DMS79 treated with DMSO at 0.1 percent for 48 hours (cell line): ENCODE measurements at regions not wholly inside any gene's neighbourhood (a gene's known extent, or its start where the extent isn't known, plus 50 kb on each side); places are given as distances from the start of the nearest gene placed in this dataset.
"Not testable (repeated sequence)": the region's sequence is repeated elsewhere in the genome, so short reads cannot be mapped to it uniquely, and the experiment has no call there.

Source experiments
- DNase-seq: peaks from one replicate; lab custom pipeline; 2025; lab: John Stamatoyannopoulos, UW

DNA sequence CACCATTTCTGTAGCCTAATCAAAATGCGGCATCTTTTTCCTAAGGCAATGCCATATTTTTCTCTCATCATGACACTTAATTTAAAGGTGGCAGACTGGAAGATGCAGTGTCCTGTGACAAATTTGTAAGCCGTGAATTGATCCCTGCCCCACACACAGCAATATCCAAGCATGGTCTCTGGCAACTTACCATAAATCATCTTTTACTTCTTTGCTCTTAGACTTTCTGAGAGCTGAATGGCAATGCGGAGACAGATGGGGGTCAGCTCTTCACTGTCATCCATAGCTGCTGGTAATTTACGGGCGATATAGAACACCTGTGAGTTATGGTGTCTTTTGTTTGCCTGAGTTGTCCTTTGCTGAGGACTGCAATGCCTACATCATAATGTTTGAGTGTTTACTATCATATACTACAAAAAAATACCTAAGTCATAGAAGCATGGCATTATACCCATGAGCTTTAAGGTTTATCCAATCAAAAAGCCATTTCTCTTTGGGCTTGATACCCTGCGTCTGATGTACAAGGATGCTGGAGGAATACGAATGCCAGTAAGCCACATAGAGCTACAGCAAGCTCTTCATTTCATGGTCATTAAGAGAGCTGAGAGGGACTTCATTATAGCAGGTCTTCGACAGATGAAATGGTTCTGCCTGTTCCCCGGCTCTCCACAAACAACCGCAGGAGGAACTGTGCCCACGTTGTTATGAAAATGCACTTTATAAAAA, 148.1 kb downstream of the TRIML1 start:
- DNase-seq: no peak

DNA sequence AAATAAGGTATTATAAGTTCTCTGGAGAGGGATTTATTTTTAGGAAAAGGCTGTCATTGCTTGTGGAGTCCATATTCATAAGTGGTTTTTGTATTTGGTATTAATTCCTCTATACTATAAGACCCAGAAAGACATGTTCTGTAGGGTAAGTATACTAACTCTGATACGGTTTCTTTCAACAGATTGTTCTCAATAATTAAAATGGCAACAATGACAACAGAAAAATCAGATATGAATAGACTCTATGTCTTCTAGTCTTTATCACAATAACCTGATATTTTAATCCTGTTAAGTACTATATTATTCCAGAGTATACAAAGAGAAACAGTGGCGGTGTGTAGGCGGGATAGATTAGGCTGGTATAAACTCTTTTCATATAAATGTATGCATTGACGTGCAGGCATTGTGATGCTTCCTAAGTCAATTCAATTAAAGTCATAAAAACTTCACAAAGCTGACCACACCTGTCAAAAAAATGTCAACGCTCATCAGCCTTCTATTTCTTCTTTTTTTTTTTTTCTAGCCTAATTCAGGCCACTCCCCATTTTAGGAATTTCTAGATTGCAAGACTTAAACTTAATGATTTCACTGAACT, 150.4 kb downstream of the TRIML1 start:
- no peak for DNase-seq

GRCh38 chr4:188295899-188296298, 156.7 kb downstream of the TRIML1 start:
- DNase-seq: no peak

DNA sequence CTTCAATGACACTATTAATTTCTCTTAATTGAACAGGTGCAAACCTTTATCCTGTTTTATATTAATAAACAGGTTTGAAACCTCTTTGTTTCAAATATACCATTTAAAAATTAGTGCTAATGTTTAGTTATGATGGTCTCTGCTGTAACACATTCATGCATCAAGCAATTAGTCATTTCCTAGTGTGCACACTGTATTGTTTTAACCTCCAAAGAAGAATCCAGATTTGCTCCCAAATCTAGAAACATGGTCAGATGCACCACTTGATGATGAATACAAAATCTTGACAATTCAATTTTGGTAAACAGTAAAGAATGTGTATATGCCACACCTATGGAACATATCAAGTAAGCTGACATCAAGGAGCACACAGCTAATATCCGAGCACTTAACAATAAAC, 157.1 kb downstream of the TRIML1 start:
- DNase-seq: no peak

- no peak for DNase-seq
Observed at GRCh38 chr4:188297873-188298272, 158.6 kb downstream of the TRIML1 start.

DNA sequence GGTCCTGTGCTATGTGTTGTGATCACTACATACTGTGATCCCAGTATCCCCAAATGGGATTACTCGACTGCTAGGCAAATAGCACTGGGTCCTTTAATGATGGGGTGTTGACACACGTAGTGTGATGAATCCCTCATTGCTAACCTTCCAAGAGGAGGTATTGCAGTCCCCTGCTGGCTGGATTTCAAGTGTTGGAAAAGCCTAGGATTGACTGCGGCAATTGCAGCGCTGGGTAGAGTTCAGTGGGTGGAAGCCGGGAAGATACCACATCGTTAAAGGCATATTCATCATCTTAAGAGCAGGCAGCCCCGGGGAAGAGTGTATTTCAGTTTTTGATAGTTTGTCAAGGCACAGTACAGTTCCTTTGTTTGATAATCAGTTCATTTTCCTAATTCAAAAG, 159.9 kb downstream of the TRIML1 start:
- DNase-seq: no peak

DNA sequence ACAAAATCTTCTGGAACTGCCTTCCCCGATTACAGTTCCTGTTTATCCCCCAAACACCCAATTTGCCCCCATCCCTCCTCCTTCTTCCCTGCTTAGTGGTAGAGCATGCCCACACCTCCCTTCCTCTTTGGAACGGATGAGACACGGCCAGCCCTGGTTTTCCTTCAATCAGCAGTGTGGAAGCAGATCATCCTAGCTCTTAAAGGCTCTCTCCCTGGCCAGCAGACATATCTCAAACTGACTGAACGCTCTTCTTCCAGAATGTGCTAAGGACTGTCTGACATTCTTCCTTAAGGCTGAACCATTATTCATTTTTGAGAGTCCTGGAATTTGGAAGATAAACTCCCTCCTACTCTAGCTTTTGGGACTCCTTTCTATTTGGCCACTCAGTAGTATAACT, 161.1 kb downstream of the TRIML1 start:
- DNase-seq: no peak

DNA sequence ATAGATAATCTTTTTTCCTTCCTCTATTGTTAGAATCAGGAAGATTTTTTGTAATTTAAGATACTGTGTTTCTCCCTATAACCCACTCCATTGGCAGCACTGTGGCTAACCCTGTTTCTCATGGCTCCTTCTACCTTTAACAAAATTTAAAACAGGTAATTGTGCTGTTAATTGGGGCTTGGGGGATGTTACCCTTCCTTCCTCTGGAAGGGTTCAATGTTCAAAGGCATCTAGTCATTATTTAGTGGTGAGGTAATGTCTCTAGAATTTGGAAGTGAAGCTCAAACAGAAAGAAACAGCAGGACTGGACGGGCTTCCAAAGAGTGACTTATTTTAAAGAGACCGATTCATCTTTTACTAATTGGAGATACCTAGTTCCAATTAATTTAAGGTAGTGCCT, 166.4 kb downstream of the TRIML1 start:
- DNase-seq: no peak

DNA sequence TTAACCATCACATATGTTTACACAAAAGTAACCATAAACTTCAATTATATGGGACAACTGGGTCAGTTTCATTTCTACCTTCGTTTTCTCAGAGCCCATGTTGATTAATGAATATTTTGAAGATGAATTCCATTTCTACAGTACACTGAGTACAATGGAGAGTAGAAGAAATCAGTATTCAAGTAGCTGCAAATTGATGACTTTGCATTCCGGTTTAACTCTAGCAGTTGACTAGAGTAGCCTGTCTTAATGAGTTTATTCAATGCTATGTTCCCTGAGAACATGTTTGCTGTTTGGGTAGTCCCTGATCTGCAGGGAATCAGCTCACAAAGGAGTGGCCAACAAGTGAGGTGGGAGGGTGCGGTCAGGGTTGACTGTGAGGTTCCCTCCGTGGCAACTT, 168.3 kb downstream of the TRIML1 start:
- no peak for DNase-seq

DNA sequence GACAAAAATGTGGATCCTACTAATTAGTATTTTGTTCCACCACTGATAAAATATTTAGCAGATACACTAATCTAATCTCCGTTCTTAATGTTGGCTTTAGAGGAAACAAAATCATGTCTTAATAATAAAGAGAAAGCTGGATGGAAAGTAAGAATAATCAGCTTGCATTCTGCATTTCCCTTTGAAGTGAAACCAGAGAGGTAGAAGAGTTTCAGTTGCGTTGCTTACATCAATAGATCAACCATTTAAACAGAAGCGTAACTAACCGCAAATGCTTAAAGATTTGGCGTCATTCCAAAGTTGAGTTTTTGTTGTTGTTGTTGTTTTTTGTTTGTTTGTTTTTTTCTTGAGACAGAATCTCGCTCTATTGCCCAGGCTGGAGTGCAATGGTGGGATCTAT, 168.9 kb downstream of the TRIML1 start:
- DNase-seq: no peak

DNA sequence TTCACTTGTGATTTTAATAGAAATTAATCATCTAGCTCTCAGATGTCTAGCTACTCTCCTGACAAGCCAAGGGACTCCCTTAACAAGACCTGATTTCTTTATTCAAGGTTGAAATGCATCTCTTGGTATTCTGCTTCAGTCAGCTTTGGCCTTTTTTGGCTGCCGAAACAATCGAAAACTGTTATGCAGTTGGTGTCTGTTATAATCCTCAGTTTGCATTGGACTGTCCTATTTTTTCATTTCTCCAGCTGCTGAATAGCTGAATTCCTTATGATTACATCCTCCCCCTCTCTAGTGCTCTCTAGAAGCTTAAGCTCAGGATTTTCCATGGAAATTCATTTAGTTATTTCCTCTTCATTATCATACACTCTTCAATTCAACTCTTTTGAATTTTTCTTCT, 177.2 kb downstream of the TRIML1 start:
- no peak for DNase-seq

DNA sequence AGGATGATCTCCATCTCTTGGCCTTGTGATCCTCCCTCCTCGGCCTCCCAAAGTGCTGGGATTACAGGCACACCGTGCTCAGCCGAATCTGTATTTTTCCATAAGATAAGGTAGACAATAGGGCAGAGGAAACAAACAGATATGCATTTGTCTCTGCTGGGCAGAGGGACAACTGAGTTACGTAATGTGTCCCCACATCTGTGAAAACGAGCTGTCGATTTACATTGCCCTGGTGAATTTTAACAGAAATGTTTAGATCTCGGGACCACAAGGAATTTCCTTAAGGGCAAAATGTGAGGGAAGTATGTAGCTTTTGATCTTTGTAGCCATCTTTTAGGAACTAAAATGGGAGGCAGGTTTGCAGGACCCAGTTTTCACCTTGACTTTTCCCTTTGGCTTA, 189.7 kb downstream of the TRIML1 start:
- DNase-seq: no peak

DNA sequence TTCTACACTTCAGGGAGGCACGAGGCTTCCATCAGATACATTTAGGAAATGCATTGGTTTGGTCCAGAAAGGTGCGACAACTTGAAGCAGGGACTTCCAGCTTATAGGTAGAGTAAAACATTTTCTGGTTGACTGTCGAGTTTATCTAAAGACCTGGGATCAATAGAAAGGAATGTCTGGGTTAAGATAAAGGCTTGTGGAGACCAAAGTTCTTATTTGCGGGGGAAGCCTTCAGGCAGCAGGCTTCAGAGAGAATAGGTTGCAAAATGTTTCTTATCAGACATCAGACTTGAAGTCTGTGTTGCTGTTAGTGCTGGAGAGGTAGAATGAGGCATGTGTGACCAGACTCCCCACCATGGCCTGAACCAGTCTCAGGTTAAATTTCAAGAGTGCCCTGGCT, 190.3 kb downstream of the TRIML1 start:
- no peak for DNase-seq

GRCh38 chr4:188332265-188332664, 193.0 kb downstream of the TRIML1 start:
- DNase-seq: no peak

GRCh38 chr4:188336891-188337290, 197.7 kb downstream of the TRIML1 start:
- no peak for DNase-seq

DNA sequence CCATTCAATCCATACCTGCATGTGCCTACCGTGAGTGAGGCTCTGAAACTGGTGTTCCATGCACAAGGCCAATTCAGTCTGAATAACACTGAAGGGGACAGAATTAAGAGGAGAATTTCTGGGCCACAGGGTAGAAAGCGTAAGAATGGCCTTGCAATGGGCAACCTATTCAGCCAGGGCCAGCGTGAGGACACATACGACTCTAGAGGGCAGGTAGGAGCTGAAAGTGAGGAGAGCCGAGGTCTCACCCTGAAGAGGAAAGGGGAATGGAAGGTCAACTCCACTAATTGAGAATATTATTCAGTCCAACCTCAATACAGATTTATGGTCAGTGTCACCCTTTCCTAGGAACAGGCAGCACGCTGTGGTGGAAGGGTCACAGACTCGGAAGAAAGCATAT, 202.2 kb downstream of the TRIML1 start:
- no peak for DNase-seq

DNA sequence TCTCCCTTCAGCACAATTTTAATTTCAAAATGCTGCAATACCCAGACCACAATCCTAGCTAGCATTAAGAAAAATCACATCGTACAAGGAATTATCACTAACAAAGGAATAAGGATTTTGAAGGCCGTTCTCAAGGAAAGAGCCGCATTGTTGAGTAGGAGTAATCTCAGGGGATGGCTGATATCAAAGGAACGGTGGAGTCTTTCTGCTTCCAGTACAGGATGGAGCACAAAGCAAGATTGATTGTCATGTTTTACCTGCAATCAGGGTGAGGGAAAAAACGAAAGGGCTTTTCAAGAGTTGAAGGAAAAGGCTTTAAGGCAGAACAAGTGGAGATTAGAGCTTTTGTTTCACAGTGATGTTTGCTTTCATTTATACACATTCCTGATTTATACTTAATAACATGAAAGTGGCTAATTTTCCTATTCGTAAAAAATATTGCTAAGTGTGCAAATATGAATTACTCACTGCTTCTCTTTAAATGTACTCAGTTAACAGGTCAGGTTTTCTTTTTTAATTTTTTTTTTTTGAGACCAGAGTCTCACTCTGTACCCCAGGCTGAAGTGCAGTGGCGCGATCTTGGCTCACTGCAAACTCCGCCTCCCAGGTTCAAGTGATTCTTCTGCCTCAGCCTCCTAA, 207.0 kb downstream of the TRIML1 start:
- DNase-seq: no peak

- no peak for DNase-seq
Observed at GRCh38 chr4:188347339-188347738, 208.1 kb downstream of the TRIML1 start.

- DNase-seq: not testable (repeated sequence)
Observed at GRCh38 chr4:188349569-188349968, 210.3 kb downstream of the TRIML1 start.

DNA sequence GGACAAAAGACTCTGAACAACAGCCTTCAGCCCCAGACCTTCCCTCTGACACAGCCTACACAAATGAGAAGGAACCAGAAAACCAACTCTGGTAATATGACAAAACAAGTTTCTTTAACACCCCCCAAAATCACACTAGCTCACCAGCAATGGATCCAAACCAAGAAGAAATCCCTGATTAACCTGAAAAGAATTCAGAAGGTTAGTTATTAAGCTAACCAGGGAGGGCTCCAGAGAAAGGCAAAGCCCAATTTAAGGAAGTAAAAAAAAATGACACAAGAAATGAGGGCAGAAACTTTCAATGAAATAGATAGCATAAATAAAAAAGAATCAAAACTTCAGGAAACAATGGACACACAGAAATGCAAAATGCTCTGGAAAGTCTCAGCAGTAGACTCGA, 224.0 kb downstream of the TRIML1 start:
- no peak for DNase-seq

DNA sequence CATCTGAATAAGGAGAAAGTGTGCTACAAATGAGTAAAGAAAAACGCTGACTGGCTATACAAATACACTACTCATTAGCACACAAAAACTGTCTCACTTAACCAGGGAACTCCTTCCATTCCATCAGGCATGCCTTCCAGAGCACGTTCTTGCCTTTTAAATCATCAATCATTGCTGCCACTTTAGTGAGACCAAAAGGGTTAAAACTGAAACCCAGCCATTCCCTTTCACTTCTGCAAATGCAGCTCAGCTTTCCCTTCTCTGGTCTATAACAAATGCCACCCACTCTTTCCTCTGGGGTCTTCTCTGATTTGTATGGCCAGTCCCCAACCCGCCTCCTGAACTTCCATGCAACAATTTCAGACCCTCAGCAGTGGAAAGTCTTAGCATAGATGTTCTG, 231.5 kb downstream of the TRIML1 start:
- DNase-seq: no peak

DNA sequence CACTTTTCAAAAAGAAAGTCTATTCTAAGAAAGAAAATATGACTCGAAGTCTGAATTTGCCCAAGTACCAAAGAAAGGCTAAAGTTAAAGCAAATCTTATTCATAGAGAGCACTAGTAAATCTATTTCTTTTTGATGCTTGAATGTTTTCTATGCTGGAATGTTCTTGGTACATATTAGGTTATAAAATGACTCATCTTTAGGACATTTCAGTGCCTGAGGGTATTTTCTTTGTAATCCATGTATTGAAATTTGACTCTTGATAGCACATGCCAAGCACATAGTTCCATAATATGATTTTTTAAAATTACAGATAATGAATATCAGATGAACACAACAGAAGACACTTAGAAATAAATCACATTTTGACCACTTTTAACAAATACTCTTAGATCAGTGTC, 232.8 kb downstream of the TRIML1 start:
- DNase-seq: no peak

- DNase-seq: no peak
Observed at GRCh38 chr4:188372829-188373228, 233.6 kb downstream of the TRIML1 start.

- no peak for DNase-seq
Observed at GRCh38 chr4:188374871-188375270, 235.6 kb downstream of the TRIML1 start.
